HepG2 (cell line): ENCODE measurements at regions not wholly inside any gene's neighbourhood (a gene's known extent, or its start where the extent isn't known, plus 50 kb on each side); places are given as distances from the start of the nearest gene placed in this dataset.

Experiments
- ATAC-seq: fragments of 200-7000 bp; cut with Tn5 transposase; 3 replicates; pipeline ENCODE4 v1.9.1; 2020; ENCODE audit warnings: mild to moderate bottlenecking, moderate library complexity
- BruUV-seq: library from RNA; stranded (reverse); fragments of 400-500 nt; replicated peaks from 2 replicates; lab custom pipeline; 2021; lab: Mats Ljungman, UMichigan
- CTCF ChIA-PET: fragments of 300-600 bp; formaldehyde crosslinking; extraction: SDS; loops from one replicate; lab custom pipeline; 2021; ENCODE audit warnings: low total read pairs, inconsistent platforms, low intra/inter-chr PET ratio; lab: Yijun Ruan, JAX
- POLR2A ChIA-PET: fragments of 350-600 bp; sonication (Branson Sonifier 250); formaldehyde crosslinking; loops from one replicate; lab custom pipeline; 2020; ENCODE audit warnings: antibody characterized with exemption, inconsistent platforms; lab: Yijun Ruan, JAX
- DNase-seq: peaks from one replicate; pipeline ENCODE4 v3.0.0-alpha.2; 2015; ENCODE audit warnings: low spot score
- FAIRE-seq: peaks from 3 replicates; lab custom pipeline; 2011; peaks lifted over from hg19 to GRCh38; lab: Jason Lieb, UNC
- H2AFZ ChIP-seq: one replicate; pipeline ENCODE4 v1.6.1; 2011; ENCODE audit warnings: low read length, inconsistent platforms
- H3K27ac ChIP-seq: fragments of 300-600 bp; 3 replicates; pipeline ENCODE4 v1.8.0; 2011; ENCODE audit warnings: mixed run types, mild to moderate bottlenecking, mixed read lengths, low read length, inconsistent platforms; ENCODE audit not compliant: insufficient read depth; ENCODE audit errors: extremely low read length
- H3K27me3 ChIP-seq, 2 experiments: fragments of 200-600 bp in 1 of 2; 2 replicates in 1 of 2; 3 replicates in 1 of 2; pipeline versions ENCODE4 v1.6.0 to v1.8.0; 2011; ENCODE audit warnings: low read length in 2 of 2, mild to moderate bottlenecking in 2 of 2, moderate library complexity in 2 of 2, inconsistent platforms in 1 of 2; ENCODE audit not compliant: insufficient read depth in 2 of 2, control insufficient read depth in 1 of 2
- H3K36me3 ChIP-seq, 2 experiments: fragments of 200-600 bp in 1 of 2; replicated peaks in 1 of 2; 2 replicates in 1 of 2; 3 replicates in 1 of 2; pipeline versions ENCODE4 v1.5.1 to v1.8.0; 2011; ENCODE audit warnings: low read length in 2 of 2, inconsistent platforms in 1 of 2; ENCODE audit not compliant: insufficient read depth in 2 of 2, control insufficient read depth in 1 of 2
- H3K4me1 ChIP-seq: 2 replicates; pipeline ENCODE4 v1.5.1; 2012; ENCODE audit warnings: low read length, inconsistent platforms; ENCODE audit not compliant: insufficient read depth
- H3K4me2 ChIP-seq: 2 replicates; pipeline ENCODE4 v1.6.0; 2011; ENCODE audit warnings: low read depth, low read length, inconsistent platforms
- H3K4me3 ChIP-seq, 3 experiments: fragments of 200-600 bp in 1 of 3; sonication (generic), shearing (Covaris generic) in 1 of 3; replicated peaks in 1 of 3; 2 replicates each; pipeline ENCODE4 v1.5.1; 2011 to 2016; ENCODE audit warnings: low read length in 3 of 3, inconsistent platforms in 2 of 3, low read depth in 2 of 3, mild to moderate bottlenecking in 2 of 3, control low read depth in 1 of 3, mixed read lengths in 1 of 3; ENCODE audit not compliant: insufficient read depth in 1 of 3
- H3K79me2 ChIP-seq: one replicate; pipeline ENCODE4 v1.6.1; 2011; ENCODE audit warnings: low read length, inconsistent platforms; ENCODE audit not compliant: insufficient read depth
- H3K9ac ChIP-seq: 2 replicates; pipeline ENCODE4 v1.6.0; 2011; ENCODE audit warnings: mild to moderate bottlenecking, low read depth, low read length, inconsistent platforms; ENCODE audit not compliant: insufficient read depth
- H3K9me3 ChIP-seq: 2 replicates; pipeline ENCODE4 v1.5.1; 2012; ENCODE audit warnings: mild to moderate bottlenecking, low read length
- H4K20me1 ChIP-seq: 2 replicates; pipeline ENCODE4 v1.6.0; 2011; ENCODE audit warnings: inconsistent platforms, mild to moderate bottlenecking, low read length, moderate library complexity; ENCODE audit not compliant: insufficient read depth
- CERS6 ChIP-seq: sonication (generic); formaldehyde crosslinking; IDR thresholded peaks from 2 replicates; pipeline ENCODE4 v1.5.0; 2020; ENCODE audit warnings: missing genetic modification reagents
- DZIP1 ChIP-seq: sonication (generic); formaldehyde crosslinking; IDR thresholded peaks from 2 replicates; pipeline ENCODE4 v1.5.0; 2020; ENCODE audit warnings: mild to moderate bottlenecking, missing genetic modification reagents
- ISX ChIP-seq: sonication (generic); formaldehyde crosslinking; conservative IDR thresholded peaks from 2 replicates; pipeline ENCODE4 v1.5.0; 2020; ENCODE audit warnings: missing genetic modification reagents
- NR2C2 ChIP-seq: sonication (generic); formaldehyde crosslinking; IDR thresholded peaks from 2 replicates; pipeline ENCODE4 v1.4.0; 2020; ENCODE audit warnings: missing genetic modification reagents, mild to moderate bottlenecking, moderate library complexity, borderline replicate concordance
- SRY ChIP-seq: sonication (generic); formaldehyde crosslinking; IDR thresholded peaks from 2 replicates; pipeline ENCODE4 v1.8.0; 2022; ENCODE audit warnings: mild to moderate bottlenecking, missing genetic modification reagents
- THAP11 ChIP-seq: IDR thresholded peaks from 2 replicates; pipeline ENCODE4 v1.6.1; 2016; ENCODE audit warnings: missing biosample characterization, missing genetic modification reagents
- THAP9 ChIP-seq: sonication (generic); formaldehyde crosslinking; IDR thresholded peaks from 2 replicates; pipeline ENCODE4; 2020; ENCODE audit warnings: missing genetic modification reagents, mild to moderate bottlenecking, borderline replicate concordance
- ZFP1 ChIP-seq: IDR thresholded peaks from 2 replicates; pipeline ENCODE4 v1.6.1; 2016
- ZNF234 ChIP-seq: sonication (generic); formaldehyde crosslinking; conservative IDR thresholded peaks from 2 replicates; pipeline ENCODE4 v1.5.1; 2020; ENCODE audit warnings: mild to moderate bottlenecking, missing genetic modification reagents
- ZNF546 ChIP-seq: sonication (generic); formaldehyde crosslinking; conservative IDR thresholded peaks from 2 replicates; pipeline ENCODE4 v1.8.1; 2023; ENCODE audit warnings: mild to moderate bottlenecking, missing genetic modification reagents
- ZNF616 ChIP-seq: sonication (generic); formaldehyde crosslinking; IDR thresholded peaks from 2 replicates; pipeline ENCODE4 v1.5.0; 2020; ENCODE audit warnings: low read depth, mild to moderate bottlenecking, missing genetic modification reagents
- ZNF652 ChIP-seq: IDR thresholded peaks from 2 replicates; pipeline ENCODE4 v1.6.1; 2016; ENCODE audit warnings: low read depth, borderline replicate concordance
- WGBS: methylation state at CpG from one replicate; pipeline ENCODE4 v1.1.6; 2017; ENCODE audit warnings: low lambda C conversion rate; 5-methylcytosine and 5-hydroxymethylcytosine counted together
- in situ Hi-C: cut with HindIII; loops from 2 replicates; pipeline ENCODE4 v1.10.0; 2017; ENCODE audit warnings: low pct_unique_long_range_greater_than_20kb; ENCODE audit not compliant: extremely low pct_ligation_motif_present
- intact Hi-C: fragments of 100-400 bp; cut with micrococcal nuclease; formaldehyde crosslinking; loops from one replicate; pipeline ENCODE4 v1.10.0; 2022; ENCODE audit not compliant: unreplicated experiment

GRCh38 chr5:163318707-163319106 is 118.7 kb upstream of the CCNG1 start (continued):
- TF ChIP-seq DZIP1 (CRISPR knock-in tag) (no peak), ZNF652 (no peak), NR2C2 (CRISPR knock-in tag) (no peak), CERS6 (CRISPR knock-in tag) (no peak)

- BruUV-seq: no TSS peak
- Histone ChIP-seq H2AFZ (no peak overlapping the region), H3K27me3 (no peaks in the 10 kb centered on the region), H3K4me3 (no peak overlapping the region), H4K20me1 (no peaks in the 10 kb centered on the region), H3K4me1 (no peaks in the 10 kb centered on the region), H3K79me2 (no peaks in the 10 kb centered on the region), H3K9me3 (no peaks in the 10 kb centered on the region), H3K9ac (no peak overlapping the region), H3K27ac (no peak overlapping the region), H3K4me2 (no peak overlapping the region), H3K36me3 (no peaks in the 10 kb centered on the region)
- in situ Hi-C loops: no loop called here
- no peak for FAIRE-seq
- no peak for ATAC-seq
- ChIA-PET CTCF (no interaction called here), POLR2A (no interaction called here)
- intact Hi-C loops: no loop called here
- TF ChIP-seq SRY (CRISPR knock-in tag): no peak
- no peak for TF ChIP-seq ISX
- TF ChIP-seq ZNF234 (CRISPR knock-in tag): no peak
- TF ChIP-seq ZNF652: no peak
- TF ChIP-seq ZNF546 (CRISPR knock-in tag): no peak
- TF ChIP-seq ZNF616 (CRISPR knock-in tag): no peak
- no peak for TF ChIP-seq THAP11
- no peak for TF ChIP-seq THAP9 (CRISPR knock-in tag)
- no peak for TF ChIP-seq ZFP1 (CRISPR knock-in tag)
- 1% methylated on average over 2 of the region's 2 CpGs for WGBS
- no peak for DNase-seq
Measured at GRCh38 chr5:163321511-163321910, 115.9 kb upstream of the CCNG1 start.
